ENCODE measurements at regions not wholly inside any gene's neighbourhood (a gene's known extent, or its start where the extent isn't known, plus 50 kb on each side); places are given as distances from the start of the nearest gene placed in this dataset.

- Histone ChIP-seq H3K27me3 (no peaks in the 10 kb centered on the region), H3K27ac (no peak overlapping the region), H3K9me3 (replicated peaks in 1 of 3) (no peaks in the 10 kb centered on the region), H3K36me3 (replicated peaks in 1 of 2) (no peaks in the 10 kb centered on the region), H3K4me1 (replicated peaks in 1 of 2) (no peaks in the 10 kb centered on the region), H3K4me3 (no peak overlapping the region)
- no peak for DNase-seq
- intact Hi-C loops (cut with DNase I) = no loop called here
- 61 to 70% (median 68%) methylated on average over 2 of the region's 2 CpGs for WGBS, 4 donors
- no peak for TF ChIP-seq POLR2A (IDR thresholded peaks at IDR 0.05)
- TF ChIP-seq, protein P1, sequence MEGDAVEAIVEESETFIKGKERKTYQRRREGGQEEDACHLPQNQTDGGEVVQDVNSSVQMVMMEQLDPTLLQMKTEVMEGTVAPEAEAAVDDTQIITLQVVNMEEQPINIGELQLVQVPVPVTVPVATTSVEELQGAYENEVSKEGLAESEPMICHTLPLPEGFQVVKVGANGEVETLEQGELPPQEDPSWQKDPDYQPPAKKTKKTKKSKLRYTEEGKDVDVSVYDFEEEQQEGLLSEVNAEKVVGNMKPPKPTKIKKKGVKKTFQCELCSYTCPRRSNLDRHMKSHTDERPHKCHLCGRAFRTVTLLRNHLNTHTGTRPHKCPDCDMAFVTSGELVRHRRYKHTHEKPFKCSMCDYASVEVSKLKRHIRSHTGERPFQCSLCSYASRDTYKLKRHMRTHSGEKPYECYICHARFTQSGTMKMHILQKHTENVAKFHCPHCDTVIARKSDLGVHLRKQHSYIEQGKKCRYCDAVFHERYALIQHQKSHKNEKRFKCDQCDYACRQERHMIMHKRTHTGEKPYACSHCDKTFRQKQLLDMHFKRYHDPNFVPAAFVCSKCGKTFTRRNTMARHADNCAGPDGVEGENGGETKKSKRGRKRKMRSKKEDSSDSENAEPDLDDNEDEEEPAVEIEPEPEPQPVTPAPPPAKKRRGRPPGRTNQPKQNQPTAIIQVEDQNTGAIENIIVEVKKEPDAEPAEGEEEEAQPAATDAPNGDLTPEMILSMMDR (IDR thresholded peaks at IDR 0.05) = no peak
Observed at GRCh38 chr7:41156268-41156667, 546.6 kb downstream of the INHBA start.

DNA sequence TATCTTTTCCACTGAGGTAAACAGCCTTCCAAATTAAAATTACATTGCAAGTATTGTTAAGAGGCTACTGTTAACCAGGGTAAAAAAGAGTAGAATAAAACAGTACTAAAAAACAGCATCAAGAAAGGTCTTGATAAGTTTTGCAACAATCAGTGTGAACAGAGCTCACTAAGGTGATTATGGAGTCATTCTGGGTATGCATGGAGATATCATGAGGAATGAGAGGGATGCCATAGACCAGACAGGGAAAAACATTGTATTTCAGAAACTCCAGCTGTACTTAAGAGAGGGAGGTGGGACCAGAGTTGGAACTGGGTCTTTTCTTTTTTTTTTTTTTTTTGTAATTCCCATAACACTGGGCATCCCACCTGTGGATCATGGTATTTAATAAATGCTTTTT lies 549.6 kb downstream of the INHBA start:
- intact Hi-C loops (cut with DNase I) = no loop called here
- no peaks in the 10 kb centered on the region for H3K9me3 ChIP-seq (replicated peaks in 1 of 3)
- TF ChIP-seq, protein P1 (IDR thresholded peaks at IDR 0.05) = no peak
- no peak for TF ChIP-seq POLR2A (IDR thresholded peaks at IDR 0.05)
- no peak overlapping the region for H3K4me3 ChIP-seq
- no peaks in the 10 kb centered on the region for H3K36me3 ChIP-seq (replicated peaks in 1 of 2)
- DNase-seq = no peak
- no peaks in the 10 kb centered on the region for H3K4me1 ChIP-seq (replicated peaks in 1 of 2)
- H3K27me3 ChIP-seq = no peaks in the 10 kb centered on the region
- no peak overlapping the region for H3K27ac ChIP-seq

DNA sequence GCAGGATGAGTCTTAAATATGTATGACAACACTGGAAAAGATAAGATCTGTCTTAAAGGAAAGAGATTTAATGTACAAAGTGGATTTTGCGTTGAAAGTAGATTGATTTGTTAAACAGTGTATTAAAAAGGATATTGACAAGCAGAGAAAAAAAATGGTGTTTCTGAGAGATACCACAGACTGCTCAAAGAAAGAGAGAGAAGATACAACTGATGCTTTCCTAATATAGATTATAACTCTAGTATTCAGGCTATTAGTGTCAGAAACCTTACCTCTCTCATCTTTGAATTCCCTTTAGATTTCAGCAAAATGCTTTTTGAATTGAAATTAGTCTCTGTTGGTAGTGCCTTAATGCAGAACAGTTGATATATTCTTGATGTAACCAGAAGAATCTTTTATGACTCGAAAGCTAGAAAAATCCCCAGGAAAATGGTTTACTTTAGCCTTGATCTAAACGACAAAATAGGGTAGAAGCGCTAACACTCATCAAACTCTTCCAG lies 550.7 kb downstream of the INHBA start:
- TF ChIP-seq, protein P1 (IDR thresholded peaks at IDR 0.05) = no peak
- no peak for TF ChIP-seq POLR2A (IDR thresholded peaks at IDR 0.05)
- no peaks in the 10 kb centered on the region for H3K9me3 ChIP-seq (replicated peaks in 1 of 3)
- no peak for DNase-seq
- WGBS, 4 donors = 79 to 86% (median 81%) methylated on average over 4 of the region's 4 CpGs
- no peak overlapping the region for H3K4me3 ChIP-seq
- H3K4me1 ChIP-seq (replicated peaks in 1 of 2) = no peaks in the 10 kb centered on the region
- no peak overlapping the region for H3K27ac ChIP-seq
- H3K36me3 ChIP-seq (replicated peaks in 1 of 2) = no peaks in the 10 kb centered on the region
- intact Hi-C loops (cut with DNase I) = no loop called here
- H3K27me3 ChIP-seq = no peaks in the 10 kb centered on the region

DNA sequence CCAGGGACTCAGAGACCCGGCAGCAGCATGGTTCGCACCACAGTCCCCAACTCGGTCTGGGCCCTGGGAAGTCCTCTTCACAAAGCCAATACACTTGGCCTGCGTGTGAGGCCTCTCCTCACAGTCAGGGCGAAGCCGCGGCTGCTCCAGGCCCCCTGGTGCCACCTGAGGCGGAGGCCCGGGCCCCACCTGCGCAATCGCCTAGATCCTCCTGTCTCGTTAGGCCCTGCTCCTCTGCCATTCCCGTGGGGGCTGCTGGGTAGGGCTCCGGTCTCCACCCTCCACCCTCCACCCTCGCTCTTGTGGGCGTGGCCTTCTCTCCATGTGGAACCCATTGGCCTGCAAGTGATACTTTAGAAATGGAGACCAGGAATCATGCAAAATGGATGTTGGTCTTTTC lies 553.3 kb downstream of the INHBA start:
- H3K9me3 ChIP-seq (replicated peaks in 1 of 3) = no peaks in the 10 kb centered on the region
- 88 to 92% (median 90%) methylated on average over 9 to 16 of the region's 16 CpGs for WGBS, 4 donors
- H3K27ac ChIP-seq = no peak overlapping the region
- H3K36me3 ChIP-seq (replicated peaks in 1 of 2) = no peaks in the 10 kb centered on the region
- no peaks in the 10 kb centered on the region for H3K4me1 ChIP-seq (replicated peaks in 1 of 2)
- intact Hi-C loops (cut with DNase I) = no loop called here
- no peak for TF ChIP-seq POLR2A (IDR thresholded peaks at IDR 0.05)
- TF ChIP-seq, protein P1 (IDR thresholded peaks at IDR 0.05) = no peak
- DNase-seq = no peak
- no peaks in the 10 kb centered on the region for H3K27me3 ChIP-seq
- H3K4me3 ChIP-seq = no peak overlapping the region
